ENCODE measurements at regions not wholly inside any gene's neighbourhood (a gene's known extent, or its start where the extent isn't known, plus 50 kb on each side); places are given as distances from the start of the nearest gene placed in this dataset.

- no peaks in the 10 kb centered on the region for H3K27me3 ChIP-seq
- no peak for ATAC-seq
- H3K4me1 ChIP-seq: no peaks in the 10 kb centered on the region
- no peak overlapping the region for H3K4me3 ChIP-seq
- no peak for DNase-seq
- TF ChIP-seq, protein P1, sequence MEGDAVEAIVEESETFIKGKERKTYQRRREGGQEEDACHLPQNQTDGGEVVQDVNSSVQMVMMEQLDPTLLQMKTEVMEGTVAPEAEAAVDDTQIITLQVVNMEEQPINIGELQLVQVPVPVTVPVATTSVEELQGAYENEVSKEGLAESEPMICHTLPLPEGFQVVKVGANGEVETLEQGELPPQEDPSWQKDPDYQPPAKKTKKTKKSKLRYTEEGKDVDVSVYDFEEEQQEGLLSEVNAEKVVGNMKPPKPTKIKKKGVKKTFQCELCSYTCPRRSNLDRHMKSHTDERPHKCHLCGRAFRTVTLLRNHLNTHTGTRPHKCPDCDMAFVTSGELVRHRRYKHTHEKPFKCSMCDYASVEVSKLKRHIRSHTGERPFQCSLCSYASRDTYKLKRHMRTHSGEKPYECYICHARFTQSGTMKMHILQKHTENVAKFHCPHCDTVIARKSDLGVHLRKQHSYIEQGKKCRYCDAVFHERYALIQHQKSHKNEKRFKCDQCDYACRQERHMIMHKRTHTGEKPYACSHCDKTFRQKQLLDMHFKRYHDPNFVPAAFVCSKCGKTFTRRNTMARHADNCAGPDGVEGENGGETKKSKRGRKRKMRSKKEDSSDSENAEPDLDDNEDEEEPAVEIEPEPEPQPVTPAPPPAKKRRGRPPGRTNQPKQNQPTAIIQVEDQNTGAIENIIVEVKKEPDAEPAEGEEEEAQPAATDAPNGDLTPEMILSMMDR (IDR thresholded peaks at IDR 0.05): no peak
- no peak for TF ChIP-seq POLR2A (IDR thresholded peaks at IDR 0.05)
- H3K27ac ChIP-seq: no peak overlapping the region
- no peaks in the 10 kb centered on the region for H3K36me3 ChIP-seq (replicated peaks in 1 of 2; ENCODE audit: insufficient read depth in 1 of 2, low read depth in 2 of 2)
- H3K9me3 ChIP-seq: no peaks in the 10 kb centered on the region
- 75 to 89% methylated on average over 3 of the region's 3 CpGs for WGBS, 2 donors
- intact Hi-C loops (cut with DNase I): no loop called here
Observed at GRCh38 chr17:73872816-73873215, 228.6 kb upstream of the SDK2 start.

GRCh38 chr17:73874008-73874720, 229.9 kb upstream of the SDK2 start:
- no peaks in the 10 kb centered on the region for H3K27me3 ChIP-seq

DNA sequence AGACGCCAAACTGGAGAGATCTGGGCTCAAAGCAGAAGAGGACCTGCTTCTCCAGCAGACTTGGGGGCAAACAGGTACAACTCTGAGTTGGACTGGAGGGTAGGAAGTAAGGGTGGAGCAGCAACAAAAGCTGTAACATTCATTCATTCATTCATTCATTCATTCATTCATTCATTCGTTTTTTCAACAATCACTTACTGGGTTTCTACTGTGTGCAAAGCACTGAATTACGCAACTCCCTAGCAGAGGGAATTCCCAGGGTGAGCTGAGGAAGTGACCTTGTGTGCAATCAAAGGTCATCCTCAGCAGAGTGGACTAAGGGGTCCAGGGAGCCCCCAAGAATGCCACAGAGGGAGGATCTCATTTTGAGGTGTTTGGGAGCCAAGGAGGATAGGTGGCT, 231.1 kb upstream of the SDK2 start:
- Histone ChIP-seq H3K27ac (no peak overlapping the region), H3K4me3 (no peak overlapping the region), H3K27me3 (no peaks in the 10 kb centered on the region), H3K4me1 (no peaks in the 10 kb centered on the region), H3K36me3 (replicated peaks in 1 of 2; ENCODE audit: insufficient read depth in 1 of 2, low read depth in 2 of 2) (no peaks in the 10 kb centered on the region), H3K9me3 (no peaks in the 10 kb centered on the region)
- TF ChIP-seq POLR2A (IDR thresholded peaks at IDR 0.05): no peak
- TF ChIP-seq, protein P1 (IDR thresholded peaks at IDR 0.05): no peak
- ATAC-seq (no peak), DNase-seq (no peak)
- intact Hi-C loops (cut with DNase I): no loop called here
- 27 to 30% methylated on average over 3 of the region's 3 CpGs for WGBS, 2 donors

More at GRCh38 chr17:73874008-73874720, 229.9 kb upstream of the SDK2 start:
- ATAC-seq: no peak
- no peaks in the 10 kb centered on the region for H3K36me3 ChIP-seq (replicated peaks in 1 of 2; ENCODE audit: insufficient read depth in 1 of 2, low read depth in 2 of 2)
- no peak for DNase-seq
- no peaks in the 10 kb centered on the region for H3K9me3 ChIP-seq
- H3K27ac ChIP-seq: no peak overlapping the region
- no peak for TF ChIP-seq POLR2A (IDR thresholded peaks at IDR 0.05)
- TF ChIP-seq, protein P1 (IDR thresholded peaks at IDR 0.05): no peak
- WGBS, 2 donors: 71 to 76% methylated on average over 5 to 6 of the region's 6 CpGs
- intact Hi-C loops (cut with DNase I): no loop called here
- no peak overlapping the region for H3K4me3 ChIP-seq
- H3K4me1 ChIP-seq: no peaks in the 10 kb centered on the region

DNA sequence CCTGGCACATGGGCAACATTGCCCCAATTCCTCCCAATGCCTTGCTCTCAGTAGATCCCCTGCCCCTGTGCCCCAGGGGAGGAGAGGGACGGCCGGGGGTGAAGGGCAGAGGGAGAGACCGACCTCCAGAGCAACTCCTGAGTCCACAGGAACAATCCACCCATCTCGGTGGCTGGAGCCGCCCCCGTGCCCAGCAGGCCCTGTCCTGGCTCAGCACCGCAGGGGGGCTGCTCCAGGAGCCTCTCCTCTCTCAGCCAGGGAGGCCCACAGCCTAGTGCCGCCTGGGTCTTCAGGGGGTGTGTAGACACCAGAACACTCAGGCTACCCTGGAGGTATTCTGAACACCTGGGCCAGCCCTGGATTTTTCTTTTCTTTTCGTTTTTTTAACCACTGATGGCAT, 233.7 kb upstream of the SDK2 start:
- intact Hi-C loops (cut with DNase I): no loop called here
- Histone ChIP-seq H3K36me3 (replicated peaks in 1 of 2; ENCODE audit: insufficient read depth in 1 of 2, low read depth in 2 of 2) (no peaks in the 10 kb centered on the region), H3K27me3 (no peaks in the 10 kb centered on the region), H3K4me1 (no peaks in the 10 kb centered on the region), H3K9me3 (no peaks in the 10 kb centered on the region), H3K4me3 (no peak overlapping the region), H3K27ac (no peak overlapping the region)
- 55 to 70% methylated on average over 8 to 9 of the region's 9 CpGs for WGBS, 2 donors
- DNase-seq (no peak), ATAC-seq (no peak)
- no peak for TF ChIP-seq POLR2A (IDR thresholded peaks at IDR 0.05)
- TF ChIP-seq, protein P1 (IDR thresholded peaks at IDR 0.05): no peak

DNA sequence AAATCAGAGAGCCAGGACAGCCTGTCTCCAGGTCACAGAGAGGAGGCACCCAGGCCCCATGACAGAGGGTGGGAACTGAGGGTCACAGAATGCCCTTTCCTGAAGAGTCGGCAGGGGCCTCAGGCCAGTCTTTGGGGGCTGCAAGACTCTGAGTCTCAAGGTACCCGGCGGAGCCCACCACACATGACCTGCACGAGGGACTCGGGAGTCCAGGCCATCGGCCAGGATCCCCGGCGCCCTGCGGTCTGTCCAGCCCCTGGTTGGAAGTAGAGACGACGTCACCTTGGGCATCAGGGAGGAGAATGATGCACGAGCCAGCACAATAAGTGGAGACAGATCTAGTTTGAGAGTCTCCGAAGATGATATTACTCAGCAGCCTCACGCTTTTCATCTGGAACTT, 234.7 kb upstream of the SDK2 start:
- ATAC-seq (no peak), DNase-seq (no peak)
- Histone ChIP-seq H3K4me1 (no peaks in the 10 kb centered on the region), H3K27me3 (no peaks in the 10 kb centered on the region), H3K9me3 (no peaks in the 10 kb centered on the region), H3K36me3 (replicated peaks in 1 of 2; ENCODE audit: insufficient read depth in 1 of 2, low read depth in 2 of 2) (no peaks in the 10 kb centered on the region), H3K4me3 (no peak overlapping the region), H3K27ac (no peak overlapping the region)
- WGBS, 2 donors: 60 to 61% methylated on average over 3 to 9 of the region's 14 CpGs
- TF ChIP-seq, protein P1 (IDR thresholded peaks at IDR 0.05): no peak
- TF ChIP-seq POLR2A (IDR thresholded peaks at IDR 0.05): no peak
- intact Hi-C loops (cut with DNase I): no loop called here

Data from body of pancreas (tissue), 4 donors.